ENCODE measurements at regions not wholly inside any gene's neighbourhood (a gene's known extent, or its start where the extent isn't known, plus 50 kb on each side); places are given as distances from the start of the nearest gene placed in this dataset.

DNA sequence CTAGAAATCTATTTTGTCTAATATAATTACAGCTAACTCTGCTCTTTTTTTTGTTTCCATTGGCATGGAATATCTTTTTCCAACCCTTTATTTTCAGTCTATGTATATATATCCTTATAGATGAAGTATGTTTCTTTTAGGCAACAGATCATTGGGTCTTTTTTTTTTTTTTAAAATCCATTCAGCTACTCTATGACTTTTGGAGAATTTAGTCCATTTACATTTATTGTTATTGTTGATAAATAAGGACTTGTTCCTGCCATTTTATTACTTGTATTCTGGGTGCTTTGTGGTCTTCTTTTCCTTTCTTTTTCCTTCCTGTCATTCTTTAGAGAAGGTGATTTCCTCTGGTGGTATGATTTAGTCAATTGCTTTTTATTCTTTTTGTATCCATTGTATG, 296.8 kb downstream of the SMARCA2 start:
- DNase-seq (ENCODE audit: low read depth in 1 of 2, low spot score in 1 of 2): no peak

DNA sequence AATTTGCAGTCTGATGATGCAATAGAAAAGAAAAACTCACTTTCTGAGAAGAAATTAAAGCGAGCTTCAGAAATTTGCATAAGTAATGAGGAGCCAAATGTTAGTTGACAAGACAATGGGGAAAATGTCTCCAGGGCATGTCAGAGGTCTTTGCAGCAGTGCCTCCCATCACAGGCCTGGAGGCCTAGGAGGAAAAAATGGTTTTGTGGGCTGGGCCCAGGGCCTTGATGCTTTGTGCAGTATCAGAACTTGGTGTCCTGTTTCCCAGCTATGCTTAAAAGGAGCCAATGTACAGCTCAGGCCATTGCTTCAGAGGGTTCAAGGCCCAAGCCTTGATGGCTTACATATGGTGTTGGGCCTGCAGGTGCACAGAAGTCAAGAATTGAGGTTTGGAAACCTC, 298.4 kb downstream of the SMARCA2 start:
- DNase-seq (ENCODE audit: low read depth in 1 of 2, low spot score in 1 of 2): no peak

DNA sequence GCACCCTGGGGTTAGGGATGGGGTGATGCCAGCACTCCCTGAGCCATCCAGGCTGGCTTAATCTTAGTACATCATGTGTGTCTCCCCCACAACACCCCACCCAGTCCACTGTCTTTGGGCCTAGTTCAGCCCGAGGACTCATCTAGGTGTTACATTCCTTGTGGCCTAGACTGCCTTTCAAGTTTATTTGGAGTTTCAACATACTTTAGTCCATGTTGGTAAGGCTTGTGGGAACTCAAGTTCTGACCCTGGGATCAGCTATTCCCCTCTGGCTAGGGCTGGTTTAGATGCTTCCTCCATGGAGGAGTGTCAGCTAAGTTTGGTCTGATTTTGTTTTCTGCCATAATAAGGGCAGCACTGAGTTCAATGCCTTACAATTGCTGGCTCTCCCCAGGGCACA, 302.4 kb downstream of the SMARCA2 start:
- no peak for DNase-seq (ENCODE audit: low read depth in 1 of 2, low spot score in 1 of 2)

GRCh38 chr9:2319421-2319820, 302.2 kb upstream of the VLDLR start:
- DNase-seq (ENCODE audit: low read depth in 1 of 2, low spot score in 1 of 2): no peak

DNA sequence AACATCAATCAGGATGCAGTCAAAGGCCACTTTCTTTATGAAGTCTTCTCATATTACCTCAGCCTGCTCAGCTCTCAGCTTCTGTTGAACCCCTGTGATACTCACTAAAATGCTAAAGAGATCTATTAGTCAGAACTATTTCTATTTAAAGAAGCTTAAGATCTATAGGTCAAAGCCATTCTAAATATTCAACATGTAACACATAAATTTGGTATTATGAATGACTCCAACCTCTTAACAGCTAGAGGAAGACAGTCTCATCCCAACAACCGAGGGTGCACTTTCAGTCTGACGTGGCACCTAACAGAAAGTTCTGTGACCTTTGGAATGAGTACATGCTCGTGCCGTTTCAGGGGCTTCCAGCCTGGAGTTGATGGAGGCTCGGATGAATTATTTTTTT, 301.5 kb upstream of the VLDLR start:
- DNase-seq (ENCODE audit: low read depth in 1 of 2, low spot score in 1 of 2): no peak

- no peak for DNase-seq (ENCODE audit: low read depth in 1 of 2, low spot score in 1 of 2)
These were observed 301.0 kb upstream of the VLDLR start for GRCh38 chr9:2320632-2321031.

- no peak for DNase-seq (ENCODE audit: low read depth in 1 of 2, low spot score in 1 of 2)
These were observed 300.0 kb upstream of the VLDLR start for GRCh38 chr9:2321523-2322148.

GRCh38 chr9:2324742-2325141, 296.8 kb upstream of the VLDLR start:
- no peak for DNase-seq (ENCODE audit: low read depth in 1 of 2, low spot score in 1 of 2)

- DNase-seq (ENCODE audit: low read depth in 1 of 2, low spot score in 1 of 2): no peak
These were observed 288.9 kb upstream of the VLDLR start for GRCh38 chr9:2332663-2333062.

DNA sequence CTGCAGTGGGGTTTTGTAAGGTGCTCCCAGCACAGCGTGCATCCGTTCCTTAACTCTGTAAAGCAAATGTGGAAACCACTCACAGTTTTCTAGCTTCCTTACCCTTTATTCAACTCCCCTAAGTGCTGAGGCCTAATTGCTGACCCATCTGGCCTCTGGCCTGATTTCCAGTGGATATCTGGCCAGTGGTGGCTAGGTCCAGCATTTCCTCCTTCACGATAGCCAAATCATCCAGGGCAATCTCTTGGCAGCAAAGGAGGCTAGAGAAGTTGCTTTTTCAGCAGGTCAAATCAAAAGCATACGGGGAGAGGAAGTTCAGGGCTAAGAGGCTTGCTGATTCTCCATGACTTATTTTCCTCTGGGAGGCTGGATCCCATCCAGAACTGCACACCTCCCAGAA, 286.3 kb upstream of the VLDLR start:
- DNase-seq (ENCODE audit: low read depth in 1 of 2, low spot score in 1 of 2): no peak

DNA sequence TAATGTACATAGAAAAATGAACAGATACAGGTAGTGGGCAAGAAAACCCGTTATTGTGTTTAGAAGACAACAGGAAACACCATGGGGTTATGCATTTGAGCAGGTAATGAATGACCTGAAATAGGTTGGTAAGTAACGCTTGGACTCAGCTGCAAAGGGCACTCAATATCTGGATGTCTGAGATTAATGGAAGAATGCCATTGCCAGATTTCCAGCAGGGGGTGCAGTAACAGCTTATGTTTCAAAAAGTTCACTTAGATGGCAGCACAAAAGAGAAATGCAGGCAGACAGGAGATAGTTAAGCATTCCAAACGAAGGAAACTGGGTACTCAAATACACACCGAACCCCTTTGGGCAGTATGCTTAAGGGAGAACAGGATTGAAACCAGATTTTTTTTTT, 285.5 kb upstream of the VLDLR start:
- DNase-seq (ENCODE audit: low read depth in 1 of 2, low spot score in 1 of 2): no peak

DNA sequence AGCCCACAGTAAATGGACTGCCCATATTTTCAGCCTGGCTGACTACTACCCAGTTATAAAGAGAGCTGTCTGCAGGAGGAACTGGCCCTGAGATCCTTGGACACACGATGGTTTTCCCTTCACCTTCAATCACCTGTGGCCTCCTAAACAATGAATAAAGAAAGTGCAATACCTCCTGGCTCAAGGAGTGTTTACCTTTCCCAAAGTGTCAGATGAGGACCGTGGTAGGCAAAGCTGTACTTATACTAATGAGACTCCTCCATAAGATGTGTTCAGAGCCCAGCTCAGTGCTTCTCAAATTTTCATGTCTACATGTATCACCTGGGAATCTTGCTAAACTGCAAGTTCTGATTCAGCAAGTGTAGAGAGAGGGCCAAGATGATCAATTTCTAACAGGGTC, 284.5 kb upstream of the VLDLR start:
- no peak for DNase-seq (ENCODE audit: low read depth in 1 of 2, low spot score in 1 of 2)

DNA sequence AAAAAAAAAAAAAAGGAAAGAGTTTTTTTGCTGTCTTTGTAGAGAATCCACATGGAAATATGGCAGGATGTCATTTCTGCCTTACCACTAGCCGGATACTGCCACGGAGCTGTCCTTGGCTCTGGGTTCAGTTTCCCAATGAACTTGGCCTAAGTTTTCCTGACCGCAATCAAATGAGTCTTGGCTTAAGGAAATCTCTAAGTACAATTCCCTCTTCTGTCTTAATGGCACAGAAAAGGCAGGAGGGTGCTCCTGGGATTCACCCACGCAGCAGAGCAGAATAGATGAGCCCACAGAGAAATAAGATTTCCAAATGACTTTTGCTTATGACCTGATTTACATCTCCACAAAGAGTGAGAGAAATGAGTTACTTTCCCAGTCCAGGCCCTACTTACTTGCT, 284.0 kb upstream of the VLDLR start:
- DNase-seq (ENCODE audit: low read depth in 1 of 2, low spot score in 1 of 2): no peak

DNA sequence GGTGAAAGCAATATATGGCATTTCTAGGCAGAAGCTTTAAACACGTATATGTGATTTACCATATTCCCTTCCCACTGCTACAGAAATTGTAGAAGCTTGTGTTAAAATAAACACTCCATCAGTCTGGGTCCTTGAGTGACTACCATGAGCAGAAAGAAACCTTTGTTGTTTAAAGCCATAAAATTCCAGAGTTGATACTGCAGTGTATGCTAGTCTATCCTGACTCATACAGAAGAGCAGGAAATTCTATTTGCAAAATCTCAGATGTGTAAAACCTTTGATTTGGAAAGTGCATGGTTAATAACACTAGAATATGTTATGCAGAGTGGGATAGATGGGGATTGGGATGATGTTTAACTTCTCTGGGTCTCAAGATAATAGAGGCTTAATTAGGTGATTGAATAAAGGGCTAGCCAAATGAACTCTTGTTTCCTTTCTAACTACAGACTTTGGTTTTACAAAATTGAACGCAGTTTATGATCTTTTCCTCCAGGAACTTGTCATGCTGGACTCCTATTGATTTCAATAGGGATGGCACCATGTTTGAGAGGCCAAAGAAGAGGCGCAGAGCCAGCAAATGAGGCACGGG, 282.7 kb upstream of the VLDLR start:
- no peak for DNase-seq (ENCODE audit: low read depth in 1 of 2, low spot score in 1 of 2)

GRCh38 chr9:2339416-2339815, 282.2 kb upstream of the VLDLR start:
- DNase-seq (ENCODE audit: low read depth in 1 of 2, low spot score in 1 of 2): no peak

- no peak for DNase-seq (ENCODE audit: low read depth in 1 of 2, low spot score in 1 of 2)
These were observed 281.4 kb upstream of the VLDLR start for GRCh38 chr9:2340046-2340760.

GRCh38 chr9:2341126-2341525, 280.5 kb upstream of the VLDLR start:
- no peak for DNase-seq (ENCODE audit: low read depth in 1 of 2, low spot score in 1 of 2)

- DNase-seq (ENCODE audit: low read depth in 1 of 2, low spot score in 1 of 2): no peak
These were observed 279.6 kb upstream of the VLDLR start for GRCh38 chr9:2341956-2342355.

- DNase-seq (ENCODE audit: low read depth in 1 of 2, low spot score in 1 of 2): no peak
These were observed 277.8 kb upstream of the VLDLR start for GRCh38 chr9:2343756-2344155.

DNA sequence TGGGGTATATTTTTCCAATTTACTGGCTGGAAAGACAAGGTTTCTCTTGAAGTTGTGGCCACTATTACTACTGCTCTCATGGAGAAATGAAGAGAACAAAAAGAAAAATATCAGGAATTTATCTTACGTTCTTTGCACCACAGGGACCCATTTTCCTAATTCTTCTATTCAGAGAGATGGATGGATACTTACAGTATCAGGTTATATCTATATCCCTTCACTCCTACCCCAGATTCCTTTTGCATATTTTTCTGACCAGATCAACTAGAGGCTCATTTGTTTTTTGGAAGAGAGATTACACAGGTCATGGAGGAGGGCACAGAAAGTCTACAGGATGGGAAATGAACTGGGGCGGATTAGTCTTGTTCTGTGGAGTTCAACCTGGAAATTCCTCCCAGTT, 277.2 kb upstream of the VLDLR start:
- DNase-seq (ENCODE audit: low read depth in 1 of 2, low spot score in 1 of 2): no peak

DNA sequence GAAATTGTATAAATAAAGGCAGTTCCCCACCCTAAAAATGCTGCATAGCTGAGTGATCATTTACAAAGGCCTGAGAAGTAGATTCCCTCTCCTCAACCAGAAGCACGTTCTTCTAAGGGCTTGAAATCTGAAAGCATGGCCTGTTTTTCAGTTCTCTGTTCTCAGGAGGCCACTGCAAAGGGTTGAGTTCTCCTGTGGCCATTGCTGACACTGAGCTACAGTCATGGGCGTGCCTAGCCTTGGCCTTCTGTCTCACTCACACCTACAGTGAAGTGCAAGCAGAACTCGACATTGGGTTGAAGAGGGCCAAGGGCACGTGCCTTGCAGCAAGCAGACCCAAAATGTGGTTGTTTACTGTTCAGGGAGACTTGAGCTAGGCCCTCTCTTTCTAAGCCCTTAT, 276.6 kb upstream of the VLDLR start:
- DNase-seq (ENCODE audit: low read depth in 1 of 2, low spot score in 1 of 2): no peak

GRCh38 chr9:2346277-2346913, 275.2 kb upstream of the VLDLR start:
- no peak for DNase-seq (ENCODE audit: low read depth in 1 of 2, low spot score in 1 of 2)

Data from activated CD4-positive, alpha-beta T cell treated with anti-CD3 and anti-CD28 coated beads, Interleukin-2, amount 50 U/mL, for 24 hours (primary cell).